Upper lobe of left lung (tissue), 4 donors: ENCODE measurements at regions not wholly inside any gene's neighbourhood (a gene's known extent, or its start where the extent isn't known, plus 50 kb on each side); places are given as distances from the start of the nearest gene placed in this dataset.

Experiments used
- POLR2A ChIP-seq, 4 donors: fragments of 450-650 bp; IDR thresholded peaks; one replicate each; pipeline ENCODE4 v1.5.1; 2016 to 2017; ENCODE audit warnings: antibody characterized with exemption in 4 of 4, mild to moderate bottlenecking in 2 of 4
- TF ChIP-seq, protein P1 (sequence below), 6 experiments: fragments of 450-650 bp in 4 of 6; fragments of 200-600 bp in 2 of 6; sonication (generic) in 2 of 6; IDR thresholded peaks; one replicate each; pipeline ENCODE4 v1.5.1; 2016 to 2019; ENCODE audit warnings: antibody characterized with exemption in 6 of 6

- TF ChIP-seq, protein P1, sequence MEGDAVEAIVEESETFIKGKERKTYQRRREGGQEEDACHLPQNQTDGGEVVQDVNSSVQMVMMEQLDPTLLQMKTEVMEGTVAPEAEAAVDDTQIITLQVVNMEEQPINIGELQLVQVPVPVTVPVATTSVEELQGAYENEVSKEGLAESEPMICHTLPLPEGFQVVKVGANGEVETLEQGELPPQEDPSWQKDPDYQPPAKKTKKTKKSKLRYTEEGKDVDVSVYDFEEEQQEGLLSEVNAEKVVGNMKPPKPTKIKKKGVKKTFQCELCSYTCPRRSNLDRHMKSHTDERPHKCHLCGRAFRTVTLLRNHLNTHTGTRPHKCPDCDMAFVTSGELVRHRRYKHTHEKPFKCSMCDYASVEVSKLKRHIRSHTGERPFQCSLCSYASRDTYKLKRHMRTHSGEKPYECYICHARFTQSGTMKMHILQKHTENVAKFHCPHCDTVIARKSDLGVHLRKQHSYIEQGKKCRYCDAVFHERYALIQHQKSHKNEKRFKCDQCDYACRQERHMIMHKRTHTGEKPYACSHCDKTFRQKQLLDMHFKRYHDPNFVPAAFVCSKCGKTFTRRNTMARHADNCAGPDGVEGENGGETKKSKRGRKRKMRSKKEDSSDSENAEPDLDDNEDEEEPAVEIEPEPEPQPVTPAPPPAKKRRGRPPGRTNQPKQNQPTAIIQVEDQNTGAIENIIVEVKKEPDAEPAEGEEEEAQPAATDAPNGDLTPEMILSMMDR (IDR thresholded peaks at IDR 0.05) = no peak
- no peak for TF ChIP-seq POLR2A (IDR thresholded peaks at IDR 0.05)
These were observed 144.5 kb upstream of the PLEKHG7 start for GRCh38 chr12:92558215-92558773.
